ENCODE measurements at regions not wholly inside any gene's neighbourhood (a gene's known extent, or its start where the extent isn't known, plus 50 kb on each side); places are given as distances from the start of the nearest gene placed in this dataset.

GRCh38 chr1:166570954-166571353 is 268.3 kb upstream of the POGK start:
- H3K9me3 Mint-ChIP-seq = no peaks in the 10 kb centered on the region
- no peaks in the 10 kb centered on the region for H3K4me1 Mint-ChIP-seq
- no peak for DNase-seq
- H3K36me3 Mint-ChIP-seq (ENCODE audit: low read depth) = no peaks in the 10 kb centered on the region
- H3K27me3 Mint-ChIP-seq (ENCODE audit: low read depth, poor library complexity) = peaks cover 2% of the 10 kb centered on the region
- no peak overlapping the region for H3K27ac Mint-ChIP-seq
- no peak overlapping the region for H3K4me3 Mint-ChIP-seq
- TF ChIP-seq CTCF (IDR thresholded peaks at IDR 0.05) = no peak

- H3K4me3 Mint-ChIP-seq = no peak overlapping the region
These were observed 266.1 kb upstream of the POGK start for GRCh38 chr1:166573199-166573598.

GRCh38 chr1:166579557-166580501 is 259.4 kb upstream of the POGK start:
- H3K4me1 Mint-ChIP-seq = no peaks in the 10 kb centered on the region
- no peaks in the 10 kb centered on the region for H3K9me3 Mint-ChIP-seq
- H3K36me3 Mint-ChIP-seq (ENCODE audit: low read depth) = no peaks in the 10 kb centered on the region
- no peak for TF ChIP-seq CTCF (IDR thresholded peaks at IDR 0.05)
- H3K27ac Mint-ChIP-seq = no peak overlapping the region
- no peak for DNase-seq
- peaks cover 5% of the 10 kb centered on the region for H3K27me3 Mint-ChIP-seq (ENCODE audit: low read depth, poor library complexity)
- H3K4me3 Mint-ChIP-seq = no peak overlapping the region

More at GRCh38 chr1:166573199-166573598, 266.1 kb upstream of the POGK start:
- Mint-ChIP-seq H3K27me3 (ENCODE audit: low read depth, poor library complexity) (peaks cover 8% of the 10 kb centered on the region), H3K4me1 (no peaks in the 10 kb centered on the region), H3K36me3 (ENCODE audit: low read depth) (no peaks in the 10 kb centered on the region), H3K27ac (no peak overlapping the region), H3K9me3 (no peaks in the 10 kb centered on the region)
- DNase-seq = no peak
- no peak for TF ChIP-seq CTCF (IDR thresholded peaks at IDR 0.05)

- H3K27me3 Mint-ChIP-seq (ENCODE audit: low read depth, poor library complexity) = peaks cover 3% of the 10 kb centered on the region
- no peaks in the 10 kb centered on the region for H3K36me3 Mint-ChIP-seq (ENCODE audit: low read depth)
- no peaks in the 10 kb centered on the region for H3K9me3 Mint-ChIP-seq
- H3K4me3 Mint-ChIP-seq = no peak overlapping the region
- H3K27ac Mint-ChIP-seq = no peak overlapping the region
- H3K4me1 Mint-ChIP-seq = no peaks in the 10 kb centered on the region
- DNase-seq = no peak
- TF ChIP-seq CTCF (IDR thresholded peaks at IDR 0.05) = no peak
These were observed 250.5 kb upstream of the POGK start for GRCh38 chr1:166588741-166589140.

GRCh38 chr1:166590161-166590560 is 249.1 kb upstream of the POGK start:
- no peak for TF ChIP-seq CTCF (IDR thresholded peaks at IDR 0.05)
- Mint-ChIP-seq H3K4me3 (no peak overlapping the region), H3K9me3 (no peaks in the 10 kb centered on the region), H3K27me3 (ENCODE audit: low read depth, poor library complexity) (peaks cover 3% of the 10 kb centered on the region), H3K36me3 (ENCODE audit: low read depth) (no peaks in the 10 kb centered on the region), H3K27ac (no peak overlapping the region), H3K4me1 (no peaks in the 10 kb centered on the region)
- no peak for DNase-seq

GRCh38 chr1:166594646-166595045 is 244.6 kb upstream of the POGK start:
- Mint-ChIP-seq H3K36me3 (ENCODE audit: low read depth) (no peaks in the 10 kb centered on the region), H3K9me3 (peaks cover 4% of the 10 kb centered on the region), H3K27me3 (ENCODE audit: low read depth, poor library complexity) (no peaks in the 10 kb centered on the region), H3K4me1 (no peaks in the 10 kb centered on the region), H3K27ac (no peak overlapping the region), H3K4me3 (no peak overlapping the region)
- no peak for TF ChIP-seq CTCF (IDR thresholded peaks at IDR 0.05)
- DNase-seq = no peak
